Retinal pigment epithelial cell (primary cell): ENCODE measurements at regions not wholly inside any gene's neighbourhood (a gene's known extent, or its start where the extent isn't known, plus 50 kb on each side); places are given as distances from the start of the nearest gene placed in this dataset.

ENCODE experiments used
- DNase-seq: peaks from one replicate; pipeline ENCODE4 v3.0.0-alpha.2; 2010; ENCODE audit warnings: low read depth
- H3K4me3 ChIP-seq: 2 replicates; pipeline ENCODE4 v1.5.1; 2011; ENCODE audit warnings: mild to moderate bottlenecking, low read length, control low read depth, moderate library complexity
- TF ChIP-seq, protein P1 (sequence below): conservative IDR thresholded peaks from 2 replicates; pipeline ENCODE4 v1.5.1; 2011; ENCODE audit warnings: low read depth, low read length, control low read depth, inconsistent platforms

DNA sequence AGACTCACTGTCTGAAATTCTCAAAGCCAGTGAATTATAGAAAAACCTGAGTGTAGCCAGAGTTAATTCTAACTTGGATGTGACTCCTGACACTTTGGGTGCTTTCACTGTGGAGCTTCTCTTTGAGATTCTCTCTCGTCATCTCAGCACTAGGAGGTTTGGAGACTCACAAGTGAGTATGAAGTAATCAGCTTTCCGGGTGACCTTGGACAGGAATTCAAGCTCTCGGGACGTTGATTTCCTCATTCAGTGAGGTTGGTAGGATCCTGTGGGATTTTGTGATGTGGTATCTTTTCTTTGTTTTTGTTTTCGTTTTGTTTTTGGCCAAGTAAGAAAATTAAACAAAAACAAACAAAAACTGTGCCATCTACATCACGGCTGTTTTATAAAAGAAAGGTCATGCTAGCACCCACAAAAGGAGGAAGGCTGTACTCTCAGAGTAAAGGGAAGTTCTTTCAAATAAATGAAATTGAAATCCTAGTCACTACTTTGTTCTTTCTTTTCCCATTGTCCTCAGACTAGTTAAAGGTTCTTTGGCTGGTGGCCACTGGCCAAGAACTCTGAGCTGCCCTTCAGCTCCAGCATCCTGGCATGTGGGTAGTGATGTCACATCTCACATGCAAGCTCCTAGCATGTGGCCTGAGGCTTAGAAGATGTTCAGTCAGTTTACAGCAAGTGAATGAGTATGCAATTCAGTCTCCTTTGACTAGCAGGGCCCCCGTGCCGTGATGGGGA lies 263.3 kb upstream of the TPM1 start:
- peak; percentile 91 for DNase-seq
- no peak overlapping the region for H3K4me3 ChIP-seq
- TF ChIP-seq, protein P1, sequence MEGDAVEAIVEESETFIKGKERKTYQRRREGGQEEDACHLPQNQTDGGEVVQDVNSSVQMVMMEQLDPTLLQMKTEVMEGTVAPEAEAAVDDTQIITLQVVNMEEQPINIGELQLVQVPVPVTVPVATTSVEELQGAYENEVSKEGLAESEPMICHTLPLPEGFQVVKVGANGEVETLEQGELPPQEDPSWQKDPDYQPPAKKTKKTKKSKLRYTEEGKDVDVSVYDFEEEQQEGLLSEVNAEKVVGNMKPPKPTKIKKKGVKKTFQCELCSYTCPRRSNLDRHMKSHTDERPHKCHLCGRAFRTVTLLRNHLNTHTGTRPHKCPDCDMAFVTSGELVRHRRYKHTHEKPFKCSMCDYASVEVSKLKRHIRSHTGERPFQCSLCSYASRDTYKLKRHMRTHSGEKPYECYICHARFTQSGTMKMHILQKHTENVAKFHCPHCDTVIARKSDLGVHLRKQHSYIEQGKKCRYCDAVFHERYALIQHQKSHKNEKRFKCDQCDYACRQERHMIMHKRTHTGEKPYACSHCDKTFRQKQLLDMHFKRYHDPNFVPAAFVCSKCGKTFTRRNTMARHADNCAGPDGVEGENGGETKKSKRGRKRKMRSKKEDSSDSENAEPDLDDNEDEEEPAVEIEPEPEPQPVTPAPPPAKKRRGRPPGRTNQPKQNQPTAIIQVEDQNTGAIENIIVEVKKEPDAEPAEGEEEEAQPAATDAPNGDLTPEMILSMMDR, result no peak

DNA sequence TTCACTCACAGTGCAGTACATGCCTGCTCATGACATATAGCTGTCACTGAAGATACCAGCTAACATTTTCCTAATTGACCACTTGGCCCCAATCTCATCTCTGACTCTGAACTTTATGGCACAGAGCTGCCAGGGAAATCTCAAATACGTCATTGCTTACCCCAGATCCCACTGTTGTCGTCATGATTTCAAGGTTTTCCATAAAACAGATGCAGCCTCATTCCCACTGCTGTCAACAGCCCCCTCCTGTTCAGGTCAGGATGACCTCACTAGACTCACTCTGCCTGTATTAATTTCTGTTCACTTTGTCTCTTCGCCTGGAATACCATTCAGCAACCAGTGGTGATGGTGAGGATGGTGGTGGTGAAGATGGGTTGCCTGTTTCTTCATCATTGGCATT lies 262.6 kb upstream of the TPM1 start:
- TF ChIP-seq, protein P1, result no peak
- no peak for DNase-seq
- no peak overlapping the region for H3K4me3 ChIP-seq

DNA sequence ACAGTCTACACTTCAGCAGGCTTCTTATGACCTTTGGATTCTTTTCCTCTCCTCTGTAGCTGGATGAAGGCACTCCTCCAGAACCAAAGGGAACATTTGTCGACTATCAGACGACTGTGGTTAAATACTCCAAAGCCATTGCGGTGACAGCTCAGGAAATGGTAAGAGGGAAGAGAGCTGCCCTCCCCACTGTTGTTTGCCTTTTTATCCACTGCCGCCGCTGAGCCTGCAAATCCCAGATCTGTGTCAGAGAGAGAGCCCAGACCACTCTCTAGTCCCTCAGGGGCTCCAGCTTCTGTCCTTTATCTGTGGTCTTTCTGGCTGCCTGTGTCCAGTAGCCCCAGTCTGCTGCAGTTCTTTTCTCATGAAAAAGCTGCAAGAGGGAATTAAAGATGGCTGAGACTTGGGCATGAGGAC lies 261.5 kb upstream of the TPM1 start:
- no peak overlapping the region for H3K4me3 ChIP-seq
- no peak for DNase-seq
- TF ChIP-seq, protein P1, result no peak

DNA sequence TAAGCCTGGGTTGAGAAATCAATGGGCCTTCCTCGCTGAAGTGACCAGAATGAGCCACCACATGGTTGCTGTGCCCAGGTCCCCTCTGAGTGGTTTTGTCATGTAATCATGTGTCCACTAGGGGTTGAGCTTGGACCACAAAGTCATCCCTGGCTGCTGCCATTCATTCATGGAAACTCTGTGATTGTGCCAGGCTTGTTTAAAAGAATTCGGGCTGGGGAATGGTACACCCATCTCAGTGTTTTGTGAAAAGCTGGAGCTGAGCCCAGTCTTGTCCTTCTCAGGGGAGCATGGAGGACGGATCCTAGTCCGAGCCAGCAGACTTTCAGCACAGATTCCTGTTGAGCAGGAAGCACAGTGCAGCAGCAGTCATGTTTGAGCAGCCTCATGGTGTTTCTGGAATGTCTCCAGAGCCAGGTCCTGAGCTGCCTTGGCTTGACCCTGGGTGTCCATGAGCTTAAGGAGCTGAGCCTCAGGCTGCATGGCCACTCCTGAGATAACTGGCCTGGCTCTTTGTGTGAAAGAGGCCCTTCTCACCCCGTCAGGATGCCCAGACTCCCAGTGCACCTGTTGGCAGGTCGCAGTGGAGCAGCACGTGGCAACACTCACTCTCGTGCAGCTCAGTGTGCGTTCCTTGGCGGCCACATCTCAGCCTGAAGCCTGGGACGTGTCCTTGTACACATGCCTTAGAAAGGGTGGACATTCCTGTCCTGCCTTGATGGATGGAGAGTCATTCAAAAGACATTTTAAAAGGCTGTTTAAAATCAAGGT lies 260.3 kb upstream of the TPM1 start:
- TF ChIP-seq, protein P1, result peak; percentile 78
- DNase-seq, result peak; percentile 92
- no peak overlapping the region for H3K4me3 ChIP-seq

DNA sequence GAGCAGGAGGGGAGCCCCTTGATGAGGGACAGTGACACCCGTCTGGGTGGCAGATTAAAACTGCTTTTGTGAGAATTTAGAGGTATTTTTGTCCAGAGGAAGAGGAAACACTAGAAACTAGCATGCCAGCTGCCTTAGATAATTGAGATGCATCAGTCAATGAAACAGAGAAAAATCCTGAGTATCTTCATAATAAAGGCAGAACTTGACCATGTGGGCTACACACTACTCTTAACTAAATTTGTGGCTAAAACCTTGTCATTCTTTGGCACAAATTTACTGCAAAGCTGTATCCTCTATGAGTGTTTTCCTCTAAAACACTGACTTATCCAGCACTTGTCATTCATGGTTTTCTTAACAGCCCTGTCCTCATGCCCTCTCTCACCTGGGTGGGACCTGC lies 259.7 kb upstream of the TPM1 start:
- no peak for DNase-seq
- no peak overlapping the region for H3K4me3 ChIP-seq
- TF ChIP-seq, protein P1, result no peak

DNA sequence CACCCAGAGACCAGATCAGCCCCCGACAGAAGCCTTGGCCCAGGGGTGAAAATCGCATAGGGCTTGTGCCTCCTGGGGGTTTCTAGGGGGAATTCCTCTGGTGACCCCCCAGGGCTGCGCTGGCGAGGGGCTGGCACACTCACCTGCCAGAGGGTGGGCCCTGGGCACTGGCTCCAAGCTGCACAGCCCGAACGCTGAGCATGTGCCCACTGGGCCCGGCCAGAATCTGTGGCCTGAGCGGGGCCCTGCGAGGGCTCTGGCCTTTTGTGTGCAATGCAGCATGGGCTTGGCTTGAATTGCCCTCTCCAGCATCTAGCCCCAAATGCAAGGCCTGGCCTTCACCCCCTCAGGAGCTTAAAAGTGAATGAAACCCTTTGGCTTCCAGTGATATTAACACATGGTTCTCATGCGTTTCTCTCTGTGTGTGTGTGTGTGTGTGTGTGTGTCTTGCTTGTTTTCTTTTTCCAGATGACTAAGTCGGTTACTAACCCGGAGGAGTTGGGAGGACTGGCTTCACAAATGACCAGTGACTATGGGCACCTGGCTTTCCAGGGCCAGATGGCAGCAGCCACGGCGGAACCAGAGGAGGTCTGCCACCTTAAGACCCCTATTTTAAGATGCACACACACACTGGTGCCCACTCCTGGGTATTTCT lies 259.1 kb upstream of the TPM1 start:
- TF ChIP-seq, protein P1, result no peak
- no peak overlapping the region for H3K4me3 ChIP-seq
- DNase-seq, result no peak
